Stimulated activated CD8-positive, alpha-beta memory T cell treated with anti-CD3 and anti-CD28 coated beads, Interleukin-2, amount 100 ng/mL, for 1 hour (primary cell): ENCODE measurements at regions not wholly inside any gene's neighbourhood (a gene's known extent, or its start where the extent isn't known, plus 50 kb on each side); places are given as distances from the start of the nearest gene placed in this dataset.

Source experiments
- DNase-seq, 2 donors: peaks; one replicate each; pipeline ENCODE4 v3.0.0-alpha.2; 2020; ENCODE audit warnings: low read depth in 2 of 2

DNA sequence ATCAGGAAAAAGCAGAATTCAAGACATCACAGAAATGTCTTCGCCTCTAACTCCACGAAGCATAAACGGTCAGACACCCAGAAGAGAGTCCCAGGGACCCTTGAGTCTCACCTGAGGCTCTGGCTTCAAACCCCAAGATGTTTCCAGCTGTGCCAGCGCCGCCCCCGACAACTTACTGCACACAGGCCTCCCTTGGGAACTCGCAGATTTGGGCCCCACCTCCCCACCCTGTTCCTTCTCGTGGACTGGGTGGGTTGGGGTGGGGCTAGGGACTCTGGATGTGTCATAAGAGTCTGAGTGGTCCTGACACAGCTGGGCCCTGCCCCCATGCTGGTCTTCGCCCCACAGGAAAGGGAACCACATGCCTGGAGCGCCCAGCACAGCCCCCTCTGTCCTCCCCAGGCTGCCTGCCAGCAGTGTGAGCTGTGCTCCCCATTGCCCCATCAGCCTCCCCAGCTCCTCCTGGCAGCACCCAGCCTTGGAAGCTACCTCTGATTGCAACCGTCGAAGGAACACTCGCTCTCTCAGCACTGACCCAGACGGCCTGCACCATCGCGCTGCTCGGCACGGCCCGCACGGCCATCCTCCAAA lies 147.5 kb downstream of the CRYBB2 start:
- DNase-seq = no peak

DNA sequence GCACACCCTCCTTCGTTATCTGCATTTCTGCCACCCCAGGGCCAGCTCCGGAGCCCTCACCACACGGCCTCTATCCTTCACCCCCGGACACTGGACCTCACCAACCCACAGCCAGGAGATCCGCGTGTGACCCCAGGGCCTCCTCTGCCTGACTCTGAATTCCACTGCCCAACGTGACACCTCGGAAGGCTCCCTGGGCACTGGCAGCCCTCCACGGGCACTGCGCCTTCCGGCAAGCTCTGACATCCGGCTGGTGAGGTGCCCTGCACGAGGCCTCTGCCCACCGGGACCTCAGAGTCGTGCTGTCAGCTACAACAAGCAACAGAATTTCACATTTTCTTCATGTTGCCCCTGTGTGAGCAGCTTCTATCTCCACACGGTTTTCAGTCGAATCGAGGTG lies 148.3 kb downstream of the CRYBB2 start:
- no peak for DNase-seq

DNA sequence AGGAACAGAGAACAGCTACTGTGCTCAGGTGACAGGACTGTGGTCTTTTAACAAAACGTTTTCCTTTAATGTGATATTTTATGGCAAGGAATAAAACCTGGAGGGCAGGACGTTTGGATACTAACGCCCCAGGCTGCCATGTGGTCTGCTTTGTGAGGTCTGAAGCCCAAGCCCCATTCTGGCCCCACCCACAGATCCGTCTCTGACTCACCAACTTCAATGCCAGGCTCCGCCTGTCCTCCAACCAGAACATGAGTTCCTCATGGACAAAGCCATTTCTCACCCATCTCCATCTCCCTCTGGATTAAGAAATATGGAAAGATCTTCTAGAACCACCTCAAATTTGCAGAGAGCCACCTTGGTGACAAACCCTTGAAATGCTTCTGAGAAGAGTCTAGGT lies 148.8 kb downstream of the CRYBB2 start:
- no peak for DNase-seq

DNA sequence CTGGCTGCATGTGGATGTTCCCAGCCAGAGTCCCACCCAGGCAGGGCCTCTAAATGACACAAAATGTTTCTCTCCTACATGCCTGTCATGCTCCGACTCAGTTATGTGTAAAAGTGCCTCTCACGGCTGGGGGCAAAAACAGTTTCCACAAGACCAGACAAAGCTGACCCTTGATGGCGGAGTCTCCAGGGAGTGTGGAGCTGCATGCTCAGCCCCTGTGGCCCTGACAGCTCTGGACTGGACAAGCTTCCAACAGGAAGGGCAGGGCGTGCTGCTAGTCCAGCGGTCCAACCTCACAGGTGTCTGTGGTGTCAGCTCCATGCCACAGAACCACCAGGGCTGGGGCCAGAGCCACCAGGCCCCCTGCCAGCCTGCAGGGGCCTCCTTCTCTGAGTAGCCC lies 149.6 kb downstream of the CRYBB2 start:
- DNase-seq = no peak

DNA sequence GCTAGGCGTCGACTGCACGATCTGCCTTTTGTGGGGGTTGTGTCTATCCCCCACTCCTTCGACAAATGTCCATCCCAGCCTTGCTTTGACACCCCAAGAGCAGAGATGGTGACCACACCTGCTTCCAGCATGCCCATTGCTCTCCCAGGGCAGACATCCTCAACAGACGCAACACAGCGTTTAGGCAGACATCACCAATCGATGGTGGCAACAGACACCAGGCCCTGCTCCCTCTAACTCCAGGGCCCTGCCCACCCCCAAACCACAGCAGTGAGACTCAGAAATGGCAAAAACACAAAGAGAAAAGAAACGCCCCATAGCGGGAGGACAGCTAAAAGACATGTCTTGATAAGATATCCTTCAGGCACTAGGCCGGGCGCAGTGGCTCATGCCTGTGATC lies 150.9 kb downstream of the CRYBB2 start:
- DNase-seq = no peak

DNA sequence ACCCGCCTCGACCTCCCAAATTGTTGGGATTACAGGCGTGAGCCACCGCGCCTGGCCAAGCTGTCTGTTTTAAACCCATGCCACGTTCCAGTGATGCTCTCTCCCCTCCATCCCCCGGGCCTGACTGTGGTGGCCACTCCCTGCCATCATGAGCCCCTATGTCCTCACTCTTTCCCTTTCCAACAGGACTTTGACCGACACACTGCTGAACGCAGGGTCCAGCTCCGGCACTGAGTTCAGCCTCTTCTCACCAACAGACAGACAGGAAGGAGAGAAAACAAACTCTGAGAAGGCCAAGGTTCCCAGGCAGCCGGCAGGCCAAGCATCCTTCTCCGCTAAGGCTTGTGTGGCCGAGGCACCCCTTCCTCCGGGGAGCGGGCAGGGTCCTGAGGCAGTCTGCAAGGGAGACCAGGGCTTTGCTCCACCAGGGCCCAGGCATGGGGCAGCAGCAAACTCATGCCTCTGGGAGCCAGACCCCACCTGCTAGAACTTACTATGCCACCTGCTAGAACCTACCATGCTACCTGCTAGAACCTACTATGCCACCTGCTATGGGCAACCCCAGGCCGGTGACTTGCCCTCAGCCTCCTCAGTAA lies 152.7 kb downstream of the CRYBB2 start:
- no peak for DNase-seq

DNA sequence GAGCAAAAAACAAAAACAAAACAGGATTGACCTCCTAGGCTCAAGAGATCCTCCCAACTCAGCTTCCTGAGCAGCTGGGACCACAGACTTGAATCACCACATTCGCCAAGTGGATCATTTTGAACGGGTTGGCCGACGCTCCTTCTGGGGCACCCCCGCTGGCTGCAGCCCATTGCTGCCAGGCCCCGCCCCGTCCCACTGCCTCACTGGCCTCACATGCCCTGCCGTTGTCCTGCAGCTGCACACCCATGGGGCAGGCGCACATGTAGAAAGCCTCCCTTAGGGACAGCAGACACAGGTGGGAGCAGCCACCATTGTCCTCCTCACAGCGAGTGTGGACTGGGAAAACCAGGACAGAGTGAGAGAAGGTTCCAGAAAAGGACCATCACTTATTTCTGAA lies 154.5 kb downstream of the CRYBB2 start:
- DNase-seq = no peak

DNA sequence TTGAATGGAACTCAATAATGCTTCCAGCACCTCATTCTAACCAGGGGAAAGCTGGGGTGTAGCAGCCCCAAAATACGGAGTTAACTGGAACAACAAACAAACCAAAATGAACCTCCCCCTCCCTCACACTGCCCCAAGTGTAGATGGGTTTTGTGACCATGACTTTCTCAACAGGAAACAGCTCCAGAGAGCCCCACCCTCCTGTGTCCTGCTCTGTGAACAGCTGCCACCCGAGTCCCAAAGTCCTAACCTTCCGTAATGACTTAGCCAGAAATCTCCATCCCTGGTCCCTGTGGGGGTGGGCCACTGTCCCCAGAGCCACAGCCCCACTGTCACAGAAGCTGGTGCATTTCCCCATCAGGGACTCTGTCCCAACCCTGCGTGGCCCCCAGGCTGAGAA lies 155.4 kb downstream of the CRYBB2 start:
- no peak for DNase-seq

DNA sequence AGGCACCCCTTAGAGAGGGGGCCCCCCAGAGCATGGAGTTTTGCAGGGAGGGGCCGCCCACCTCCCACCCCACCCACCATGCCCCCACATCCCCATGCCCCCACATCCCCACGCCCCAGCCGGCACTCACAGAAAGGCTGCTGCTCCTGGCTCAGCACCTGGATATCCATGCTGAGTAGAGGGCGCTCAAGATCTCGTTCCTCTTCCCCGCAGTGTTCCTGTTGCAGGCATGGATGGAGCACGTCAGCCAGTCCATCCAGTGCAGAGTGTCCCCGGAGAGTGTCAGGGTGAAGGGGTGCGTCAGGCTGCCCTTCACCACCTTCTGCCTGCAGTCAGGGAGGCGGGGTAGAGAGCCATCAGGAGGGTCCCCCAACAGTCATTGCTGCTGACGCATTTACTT lies 156.2 kb downstream of the CRYBB2 start:
- DNase-seq = no peak

DNA sequence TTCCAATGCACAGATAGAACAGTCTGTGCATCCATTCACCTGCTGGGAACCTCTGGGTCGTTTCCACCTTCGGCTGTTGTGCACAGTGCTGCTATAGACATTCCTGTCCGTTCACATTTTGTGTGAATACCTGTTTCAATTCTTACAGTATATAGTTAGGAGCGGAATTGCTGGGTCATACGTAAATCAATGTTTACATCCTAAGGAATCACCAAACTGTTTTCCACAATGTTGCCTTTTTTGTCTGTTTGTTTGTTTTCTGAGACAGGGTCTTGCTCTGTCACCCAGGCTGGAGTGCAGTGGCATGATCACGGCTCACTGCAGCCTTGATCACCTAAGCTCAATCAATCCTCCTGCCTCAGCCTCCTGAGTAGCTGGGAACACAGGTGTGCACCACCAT lies 158.3 kb downstream of the CRYBB2 start:
- no peak for DNase-seq

DNA sequence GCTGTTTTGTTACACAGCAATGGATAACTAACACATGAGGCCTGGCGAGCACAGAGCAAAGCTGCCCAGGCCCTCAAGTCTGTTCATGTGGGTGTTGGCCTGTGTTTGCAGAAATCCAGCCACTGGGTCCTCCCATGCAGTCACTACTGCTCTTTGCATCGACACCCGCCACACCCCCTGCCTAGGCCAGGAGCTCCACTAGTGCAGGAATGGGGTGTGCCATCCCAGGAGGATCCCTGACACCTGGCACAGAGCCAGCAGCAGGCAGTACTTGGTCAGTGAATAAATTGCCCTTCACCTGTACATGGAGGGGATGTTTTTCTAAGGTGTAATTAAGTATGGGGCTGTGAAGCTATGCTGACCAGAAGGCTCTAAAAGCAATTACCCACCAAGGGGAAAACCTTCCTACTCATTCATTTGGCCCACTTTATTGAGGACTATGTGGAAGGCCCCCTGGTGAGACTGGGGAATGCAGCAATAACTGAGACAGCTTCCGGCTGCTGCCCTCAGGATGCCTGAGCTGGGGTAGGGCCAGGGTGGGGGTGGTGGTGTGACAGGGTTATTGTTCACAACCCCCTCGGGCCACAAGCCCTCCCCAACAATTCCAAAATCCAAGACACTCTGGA lies 160.8 kb downstream of the CRYBB2 start:
- DNase-seq = no peak

DNA sequence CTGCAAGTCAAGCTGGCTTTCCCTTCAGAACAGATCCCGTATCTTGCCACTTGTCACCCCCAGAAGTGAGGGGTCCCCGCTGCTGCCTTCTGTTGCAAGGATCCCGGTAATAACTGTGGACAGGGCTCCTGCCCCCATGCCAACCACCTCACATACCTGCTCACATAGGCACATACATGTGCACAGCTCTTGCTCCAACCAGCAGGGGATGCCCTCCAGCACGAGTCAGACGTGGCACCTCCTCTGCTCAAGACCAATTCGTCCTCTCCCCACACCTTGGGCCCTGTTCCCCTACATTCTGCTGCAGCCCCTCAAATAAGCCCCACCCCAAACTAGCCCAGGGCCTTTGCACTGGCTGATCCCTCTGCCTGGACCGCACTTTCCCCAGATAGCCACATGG lies 163.3 kb downstream of the CRYBB2 start:
- DNase-seq = no peak

DNA sequence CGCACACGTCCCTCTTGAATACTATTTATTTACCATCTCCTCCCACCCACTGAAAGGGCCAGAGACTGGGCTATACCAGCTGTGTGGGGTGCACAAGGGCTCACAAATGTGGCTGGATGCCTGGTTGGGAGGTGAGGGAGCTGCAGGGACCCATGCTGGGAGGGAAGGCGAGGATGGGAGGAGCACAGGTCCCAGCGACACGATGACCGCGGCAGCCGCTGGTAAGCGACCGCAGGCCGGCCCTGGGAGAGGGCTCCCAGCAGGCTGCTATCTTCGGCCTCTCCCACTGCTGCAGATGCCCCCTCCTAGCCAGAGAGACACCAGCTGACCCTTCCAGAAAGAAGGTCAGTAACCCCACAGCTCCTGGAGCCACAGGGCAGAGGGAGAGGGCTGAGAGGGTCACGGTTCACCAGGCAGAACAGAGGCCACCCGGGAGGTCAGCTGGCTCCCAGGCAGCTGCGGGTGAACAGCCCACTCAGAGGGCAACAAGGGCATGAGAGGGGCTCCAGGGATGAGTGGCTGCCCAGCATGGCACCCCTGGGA lies 163.9 kb downstream of the CRYBB2 start:
- DNase-seq = no peak

DNA sequence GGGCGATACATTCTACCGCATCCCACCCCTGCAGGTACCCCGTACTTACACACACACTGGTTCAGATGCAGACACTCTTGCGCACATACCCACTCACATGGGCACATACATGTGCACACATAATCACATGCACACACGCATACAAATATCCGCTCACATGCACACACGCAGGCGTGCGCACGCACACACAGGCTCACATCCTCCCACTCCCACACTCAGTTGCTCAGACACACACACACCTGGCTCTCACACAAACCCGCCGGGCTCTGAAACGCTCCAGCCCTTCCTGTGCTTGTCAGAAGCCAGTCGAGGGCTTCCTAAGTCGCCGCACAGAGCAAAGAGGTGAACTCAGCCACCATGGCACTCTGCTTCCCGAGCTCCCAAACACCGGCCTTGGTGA lies 164.5 kb downstream of the CRYBB2 start:
- DNase-seq = no peak

DNA sequence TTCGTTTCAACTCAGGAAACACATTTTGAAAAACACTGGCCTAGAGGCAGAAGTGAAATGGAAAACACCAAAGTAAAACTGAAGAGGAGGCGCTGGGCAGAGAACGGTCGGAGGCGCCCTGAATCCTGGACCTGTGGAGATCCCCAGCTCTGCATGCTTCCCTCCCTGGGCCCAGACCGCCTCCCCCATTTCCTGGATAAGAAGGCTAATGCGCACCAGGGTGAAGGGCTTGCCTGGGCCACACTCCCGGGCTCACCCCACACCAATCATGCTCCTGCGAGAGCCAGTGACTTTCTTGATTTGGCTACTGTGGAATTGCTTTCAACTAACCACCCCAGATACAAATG lies 167.1 kb downstream of the CRYBB2 start:
- no peak for DNase-seq

DNA sequence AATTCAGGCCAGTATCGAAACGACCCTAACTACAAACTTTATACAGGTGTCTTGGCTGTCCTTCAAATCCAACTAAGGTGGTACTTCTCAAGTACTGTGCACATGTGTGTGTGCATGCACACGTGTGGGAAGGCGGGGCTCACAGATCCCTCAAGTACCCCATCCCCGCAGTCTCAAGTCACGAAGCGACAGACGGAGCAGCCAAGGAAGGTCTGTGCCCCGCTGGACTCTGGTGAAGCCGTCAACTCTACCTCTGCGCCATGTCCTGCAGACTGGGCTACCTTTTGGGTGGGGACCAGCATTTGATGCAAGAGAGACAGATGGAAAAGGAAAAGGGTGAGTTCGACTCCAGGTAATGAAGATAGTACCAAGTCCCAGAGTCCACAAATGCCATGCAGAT lies 169.0 kb downstream of the CRYBB2 start:
- no peak for DNase-seq

DNA sequence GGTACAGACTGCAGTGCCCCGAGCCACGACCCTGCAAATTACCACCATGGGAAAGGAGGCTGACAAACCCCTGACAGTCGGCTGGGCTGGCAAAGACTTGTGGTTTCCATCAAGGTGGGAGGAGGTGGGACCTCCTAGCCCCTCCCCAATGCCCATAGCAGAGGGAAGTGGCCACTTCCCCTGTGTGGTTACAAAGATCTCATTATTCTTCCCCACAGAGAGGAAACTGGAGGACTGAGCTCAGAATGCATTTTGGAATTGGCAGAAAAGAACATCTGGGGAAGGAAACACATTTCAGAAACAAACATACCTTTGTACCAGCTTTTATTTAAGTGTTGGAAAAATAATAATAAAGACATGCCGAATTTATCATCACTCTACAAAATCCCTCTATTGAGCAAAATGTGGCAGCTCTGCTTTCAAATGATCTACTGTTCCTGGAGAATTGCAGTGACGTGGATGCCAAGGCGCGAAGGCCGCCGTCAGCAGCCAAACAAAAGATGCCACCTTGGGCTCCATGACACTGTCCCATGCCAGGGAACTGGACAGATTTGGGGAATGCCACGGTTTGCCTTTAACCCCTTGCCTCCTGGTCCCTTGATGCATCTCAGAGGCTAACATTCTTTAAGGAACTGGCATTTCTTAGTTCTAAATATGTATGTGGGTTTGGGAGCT lies 169.6 kb downstream of the CRYBB2 start:
- DNase-seq = no peak

DNA sequence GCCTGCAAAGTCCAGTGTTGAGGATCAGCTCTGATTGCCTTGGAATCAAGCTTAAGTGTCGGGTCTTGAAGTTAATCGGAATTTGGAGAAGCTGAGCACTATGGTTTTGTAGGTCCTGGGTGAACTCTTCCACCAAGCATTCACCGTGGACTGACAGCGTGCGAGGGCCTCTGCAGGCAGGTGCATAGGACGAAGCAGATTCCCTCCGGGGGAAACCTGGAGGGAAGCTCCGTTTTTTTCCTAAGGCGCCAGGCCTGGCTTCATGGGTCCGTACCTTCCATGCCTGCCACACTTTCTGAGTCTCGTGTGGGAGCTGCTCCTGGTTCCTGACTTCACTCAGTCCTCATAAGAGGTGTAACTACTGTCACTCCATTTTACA lies 170.1 kb downstream of the CRYBB2 start:
- DNase-seq = no peak

DNA sequence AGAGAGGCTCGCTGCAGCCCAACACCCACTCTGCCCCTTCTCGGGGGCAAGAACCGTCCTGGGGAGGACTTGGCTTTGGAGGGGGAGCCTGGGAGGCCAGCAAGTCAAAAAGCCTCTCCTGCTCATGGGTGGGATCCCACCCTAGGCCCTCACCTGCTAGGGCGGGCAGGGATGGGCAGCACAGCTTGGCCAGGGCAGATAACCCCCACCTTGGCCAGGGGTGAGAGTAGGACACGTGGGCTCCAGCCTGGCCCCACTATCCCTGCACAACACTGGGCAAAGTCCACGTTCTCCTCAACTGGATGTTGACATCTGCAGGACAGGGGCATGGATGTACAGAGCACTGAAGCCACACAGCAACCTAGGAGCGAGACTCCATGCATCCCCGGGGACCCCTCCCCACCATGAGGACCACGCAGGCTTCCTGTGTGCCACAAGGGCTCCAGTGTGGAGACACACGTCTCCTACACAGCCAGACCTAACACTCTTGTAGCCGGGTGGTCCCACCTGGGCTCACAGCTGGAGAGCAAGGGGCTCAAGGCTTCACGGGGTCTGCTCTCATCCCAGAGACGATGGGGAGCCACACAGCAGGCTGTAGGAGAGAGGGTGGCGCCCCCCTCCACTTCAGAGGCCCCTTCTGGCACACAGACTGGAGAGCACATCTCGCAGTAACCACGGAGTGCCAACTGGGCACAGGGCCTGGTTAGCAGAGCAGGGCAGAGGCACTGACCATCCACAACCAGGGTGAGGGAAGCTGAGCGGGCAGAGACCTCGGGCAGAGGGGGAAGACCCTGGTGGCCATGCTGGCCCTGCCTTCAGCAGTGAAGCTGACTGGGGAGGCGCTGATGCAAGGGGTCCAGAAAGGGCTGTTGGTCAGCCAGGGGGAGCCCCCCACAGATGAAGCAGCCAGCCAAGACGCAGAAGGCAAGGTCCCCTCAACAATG lies 171.1 kb downstream of the CRYBB2 start:
- no peak for DNase-seq

DNA sequence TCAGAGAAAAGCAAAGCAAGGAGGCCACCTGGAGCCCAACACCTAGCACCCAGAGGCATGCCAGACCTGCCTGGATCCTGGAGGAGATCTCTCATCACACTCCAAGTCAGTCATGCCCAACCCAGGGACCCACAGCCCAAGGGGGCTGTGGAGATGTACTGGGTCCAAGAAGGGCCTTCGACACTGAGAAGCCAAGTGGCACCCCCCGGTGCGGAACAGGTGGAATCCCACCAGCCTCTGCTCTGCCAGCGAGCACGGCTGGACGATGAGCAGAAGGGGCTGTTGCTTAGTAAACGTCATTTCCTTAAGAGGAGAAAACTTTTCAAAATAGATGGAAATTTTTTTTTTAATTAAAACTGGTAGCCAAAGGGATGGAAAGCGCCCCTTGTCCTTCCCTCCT lies 171.9 kb upstream of the GRK3 start:
- no peak for DNase-seq

DNA sequence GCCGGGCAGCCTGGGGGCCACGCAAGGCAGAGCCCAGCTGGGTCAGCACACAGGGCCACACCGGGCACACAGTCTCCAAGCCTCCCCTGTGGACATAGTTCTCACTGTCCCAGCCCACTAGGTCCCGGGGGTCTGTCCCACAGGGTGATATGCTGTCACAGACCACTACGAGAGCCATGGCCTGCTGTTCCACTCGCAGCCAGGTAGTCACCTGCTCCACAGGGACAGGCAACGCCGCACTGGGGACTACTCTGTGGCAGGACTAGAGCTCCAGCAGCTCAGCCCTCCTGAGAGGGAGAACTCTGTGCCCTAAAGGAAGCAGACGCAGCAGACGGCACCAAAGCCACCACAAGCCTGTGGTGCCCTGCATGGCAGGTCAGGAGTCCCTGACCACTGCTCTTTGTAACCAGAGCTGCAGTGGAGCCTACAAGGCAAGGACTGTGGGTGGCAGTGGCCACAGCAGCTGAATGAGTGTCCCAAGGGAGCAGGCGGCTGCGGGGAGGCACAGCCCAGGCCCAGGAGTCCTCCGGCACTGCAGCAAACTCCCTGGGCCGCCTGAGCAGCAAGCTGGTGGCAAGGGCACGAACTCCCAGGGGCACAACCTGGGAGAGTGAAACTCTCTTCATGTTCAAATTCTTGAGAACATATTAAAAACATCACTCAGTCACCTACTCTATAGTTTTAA lies 171.2 kb upstream of the GRK3 start:
- no peak for DNase-seq
